ENCODE measurements at regions not wholly inside any gene's neighbourhood (a gene's known extent, or its start where the extent isn't known, plus 50 kb on each side); places are given as distances from the start of the nearest gene placed in this dataset.
"Not testable (repeated sequence)": the region's sequence is repeated elsewhere in the genome, so short reads cannot be mapped to it uniquely, and the experiment has no call there.

DNA sequence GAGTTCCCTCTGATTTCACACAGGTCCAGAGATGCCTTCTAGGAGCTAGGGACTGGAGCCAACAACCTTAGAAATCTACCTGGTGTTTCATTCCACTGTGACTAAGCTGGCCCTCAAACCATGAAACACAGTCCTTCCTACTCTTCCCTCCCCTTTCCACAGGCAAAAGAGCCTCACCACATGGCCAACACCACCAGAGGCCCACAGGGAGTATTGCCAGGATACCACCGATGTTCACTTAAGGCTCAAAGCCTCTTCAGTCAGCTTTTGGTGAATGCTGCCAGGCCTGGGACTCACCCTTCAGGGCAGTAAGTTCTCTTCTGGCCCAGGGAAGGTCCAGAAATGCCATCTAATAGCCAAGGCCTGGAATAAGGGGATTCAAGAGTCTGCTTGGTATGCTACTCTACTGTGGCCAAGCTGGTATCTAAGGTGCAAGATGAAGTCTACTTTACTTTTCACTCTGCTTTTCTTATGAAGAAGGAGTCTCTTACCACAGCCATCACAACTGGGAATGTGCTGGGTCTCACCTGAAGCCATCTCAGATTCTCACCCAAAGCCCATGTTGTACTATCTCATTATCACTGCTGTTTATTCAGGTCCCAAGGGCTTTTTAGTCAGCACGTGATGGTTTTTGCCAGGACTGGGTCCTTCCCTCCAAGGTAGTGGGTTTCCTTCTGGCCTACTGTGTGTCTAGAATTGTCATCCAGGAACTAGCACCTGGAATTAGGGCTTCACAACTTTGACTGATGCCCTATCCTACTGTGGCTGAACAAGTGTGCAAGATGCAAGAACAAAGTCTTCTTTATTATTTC is 1018.4 kb downstream of the TAF11L14 start:
- DNase-seq, result no peak
- Histone ChIP-seq H3K36me3 (ENCODE audit: control insufficient read depth in 1 of 2, insufficient read depth in 2 of 2, low read length in 1 of 2) (no peaks in the 10 kb centered on the region), H3K27me3 (ENCODE audit: control insufficient read depth in 1 of 2, insufficient read depth in 2 of 2, low read length in 1 of 2) (no peaks in the 10 kb centered on the region), H3K9me3 (ENCODE audit: control insufficient read depth, low read length) (peaks cover 3% of the 10 kb centered on the region), H3K4me1 (ENCODE audit: control insufficient read depth in 1 of 2, insufficient read depth in 2 of 2, low read length in 2 of 2) (no peaks in the 10 kb centered on the region), H3K27ac (ENCODE audit: low read depth in 1 of 2, low read length in 2 of 2) (no peak overlapping the region), H3K4me3 (ENCODE audit: low read length in 2 of 2) (no peak overlapping the region)
- intact Hi-C loops (cut with DNase I), result no loop called here
- ATAC-seq (ENCODE audit: low FRiP score), result no peak
- WGBS, 2 donors, result 87 to 89% methylated on average over 2 of the region's 2 CpGs

DNA sequence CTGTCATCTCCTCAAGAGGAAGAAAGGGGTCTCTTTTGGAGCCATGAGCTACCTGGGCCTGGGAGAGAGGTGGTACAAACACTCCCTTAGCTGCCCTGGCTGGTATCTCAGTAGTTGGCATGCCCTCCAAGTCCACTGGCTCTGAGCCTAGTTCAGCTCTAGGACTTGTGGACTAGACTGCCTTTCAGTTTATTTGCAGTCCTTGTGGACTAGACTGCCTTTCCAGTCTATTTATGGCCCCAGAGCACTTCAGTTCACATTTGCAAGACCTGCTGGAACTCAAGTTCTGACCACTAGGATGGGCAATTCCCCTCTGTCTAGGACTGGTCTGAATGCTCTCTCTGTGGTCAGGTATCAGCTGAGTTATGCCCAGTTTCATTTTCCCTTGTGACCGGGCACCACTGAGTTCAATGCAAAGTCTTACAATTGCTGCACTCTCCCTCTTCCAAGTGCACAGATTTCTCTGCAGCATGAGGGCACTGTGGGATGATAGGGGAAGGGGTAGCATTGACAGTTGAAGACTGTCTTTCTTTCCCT is 1019.0 kb downstream of the TAF11L14 start:
- no peak for ATAC-seq (ENCODE audit: low FRiP score)
- Histone ChIP-seq H3K27me3 (ENCODE audit: control insufficient read depth in 1 of 2, insufficient read depth in 2 of 2, low read length in 1 of 2) (no peaks in the 10 kb centered on the region), H3K4me3 (ENCODE audit: low read length in 2 of 2) (no peak overlapping the region), H3K27ac (ENCODE audit: low read depth in 1 of 2, low read length in 2 of 2) (no peak overlapping the region), H3K9me3 (ENCODE audit: control insufficient read depth, low read length) (peaks cover 3% of the 10 kb centered on the region), H3K36me3 (ENCODE audit: control insufficient read depth in 1 of 2, insufficient read depth in 2 of 2, low read length in 1 of 2) (no peaks in the 10 kb centered on the region), H3K4me1 (ENCODE audit: control insufficient read depth in 1 of 2, insufficient read depth in 2 of 2, low read length in 2 of 2) (no peaks in the 10 kb centered on the region)
- no peak for DNase-seq
- intact Hi-C loops (cut with DNase I), result no loop called here
- WGBS, 2 donors, result 98 to 100% methylated on average over 1 of the region's 1 CpG

DNA sequence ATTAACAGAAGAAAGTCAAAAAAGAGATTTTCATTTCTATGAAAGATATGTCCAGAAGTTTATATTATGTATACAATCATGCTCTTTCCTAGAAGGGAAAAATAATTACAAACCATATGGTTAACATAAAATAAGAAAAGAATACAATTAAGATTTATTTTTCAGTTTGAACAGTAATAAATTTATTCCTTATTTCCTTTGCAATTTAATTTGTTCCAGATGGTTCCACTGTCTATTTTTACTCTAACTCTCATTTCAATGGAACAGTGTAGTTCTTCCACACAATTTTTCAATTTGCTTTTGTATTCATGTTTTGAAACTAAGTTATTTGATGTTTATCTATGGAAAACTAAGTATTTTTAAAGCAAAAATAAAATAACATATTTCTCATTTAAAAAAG is 1026.3 kb downstream of the TAF11L14 start:
- ATAC-seq (ENCODE audit: low FRiP score) (no peak), DNase-seq (no peak)
- Histone ChIP-seq H3K27me3 (ENCODE audit: control insufficient read depth in 1 of 2, insufficient read depth in 2 of 2, low read length in 1 of 2) (no peaks in the 10 kb centered on the region), H3K9me3 (ENCODE audit: control insufficient read depth, low read length) (no peaks in the 10 kb centered on the region), H3K4me3 (ENCODE audit: low read length in 2 of 2) (no peak overlapping the region), H3K27ac (ENCODE audit: low read depth in 1 of 2, low read length in 2 of 2) (no peak overlapping the region), H3K4me1 (ENCODE audit: control insufficient read depth in 1 of 2, insufficient read depth in 2 of 2, low read length in 2 of 2) (no peaks in the 10 kb centered on the region), H3K36me3 (ENCODE audit: control insufficient read depth in 1 of 2, insufficient read depth in 2 of 2, low read length in 1 of 2) (no peaks in the 10 kb centered on the region)
- intact Hi-C loops (cut with DNase I), result no loop called here

DNA sequence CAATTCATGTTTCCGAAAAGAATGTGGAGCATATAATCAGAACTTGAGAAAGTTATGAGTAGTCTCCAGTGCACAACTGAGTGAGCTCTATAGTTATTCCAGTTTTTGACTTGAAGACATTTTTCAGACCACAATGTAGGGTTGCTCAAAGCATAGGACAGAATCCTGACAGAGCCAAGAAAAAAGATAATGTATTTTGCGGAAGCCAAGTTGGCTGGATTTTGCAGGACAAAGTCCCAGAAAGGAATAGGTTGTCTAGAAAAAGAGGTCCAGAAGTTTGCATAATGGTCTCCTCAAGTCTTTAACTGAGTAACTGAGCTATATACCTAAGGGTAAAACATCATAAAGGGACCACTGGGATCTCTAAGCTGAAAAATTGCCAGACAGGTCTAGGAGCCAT is 1028.0 kb downstream of the TAF11L14 start:
- no peaks in the 10 kb centered on the region for H3K4me1 ChIP-seq (ENCODE audit: control insufficient read depth in 1 of 2, insufficient read depth in 2 of 2, low read length in 2 of 2)
- intact Hi-C loops (cut with DNase I), result no loop called here
- no peaks in the 10 kb centered on the region for H3K9me3 ChIP-seq (ENCODE audit: control insufficient read depth, low read length)
- WGBS, 2 donors, result 78 to 85% methylated on average over 2 of the region's 2 CpGs
- no peak overlapping the region for H3K4me3 ChIP-seq (ENCODE audit: low read length in 2 of 2)
- H3K27ac ChIP-seq (ENCODE audit: low read depth in 1 of 2, low read length in 2 of 2), result no peak overlapping the region
- no peaks in the 10 kb centered on the region for H3K36me3 ChIP-seq (ENCODE audit: control insufficient read depth in 1 of 2, insufficient read depth in 2 of 2, low read length in 1 of 2)
- no peaks in the 10 kb centered on the region for H3K27me3 ChIP-seq (ENCODE audit: control insufficient read depth in 1 of 2, insufficient read depth in 2 of 2, low read length in 1 of 2)
- DNase-seq, result no peak
- ATAC-seq (ENCODE audit: low FRiP score), result no peak

DNA sequence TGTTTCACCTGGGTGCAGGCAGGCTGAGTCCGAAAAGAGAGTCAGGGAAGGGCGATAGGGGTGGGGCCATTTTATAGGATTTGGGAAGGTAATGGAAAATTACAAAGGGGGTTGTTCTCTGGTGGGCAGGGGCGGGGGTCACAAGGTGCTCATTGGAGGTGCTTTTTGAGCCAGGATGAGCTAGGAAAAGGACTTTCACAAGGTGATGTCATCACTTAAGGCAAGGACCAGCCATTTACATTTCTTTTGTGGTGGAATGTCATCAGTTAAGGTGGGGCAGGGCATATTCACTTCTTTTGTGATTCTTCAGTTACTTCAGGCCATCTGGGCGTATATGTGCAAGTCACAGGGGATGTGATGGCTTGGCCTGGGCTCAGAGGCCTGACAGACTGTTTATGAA is 1040.0 kb downstream of the TAF11L14 start:
- 60 to 87% methylated on average over 2 to 4 of the region's 4 CpGs for WGBS, 2 donors
- H3K9me3 ChIP-seq (ENCODE audit: control insufficient read depth, low read length); intact Hi-C loops (cut with DNase I): not testable (repeated sequence)

DNA sequence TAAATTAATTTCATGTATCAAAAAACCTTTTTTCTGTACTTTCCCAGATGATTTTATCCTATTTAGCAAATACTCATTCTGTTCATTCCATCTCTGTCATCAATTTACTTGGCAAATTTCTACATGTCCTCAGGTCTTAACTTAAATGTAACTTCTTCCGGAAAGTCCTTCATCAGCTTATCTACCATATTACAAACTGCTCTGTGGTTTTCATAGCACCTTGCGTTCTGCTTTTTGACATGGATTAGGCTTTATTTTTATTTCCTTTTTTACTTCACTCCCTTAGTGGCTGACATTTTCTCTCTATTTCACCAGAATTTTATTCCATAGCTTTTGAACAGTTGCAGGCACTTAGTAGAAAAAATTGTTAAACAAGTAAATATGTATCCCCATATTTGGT is 1040.8 kb downstream of the TAF11L14 start:
- no peak overlapping the region for H3K4me3 ChIP-seq (ENCODE audit: low read length in 2 of 2)
- intact Hi-C loops (cut with DNase I), result no loop called here

More for the DNA sequence above, 1040.0 kb downstream of the TAF11L14 start:
- DNase-seq; H3K27me3 ChIP-seq (ENCODE audit: control insufficient read depth in 1 of 2, insufficient read depth in 2 of 2, low read length in 1 of 2); H3K36me3 ChIP-seq (ENCODE audit: control insufficient read depth in 1 of 2, insufficient read depth in 2 of 2, low read length in 1 of 2); ATAC-seq (ENCODE audit: low FRiP score); H3K4me1 ChIP-seq (ENCODE audit: control insufficient read depth in 1 of 2, insufficient read depth in 2 of 2, low read length in 2 of 2); H3K4me3 ChIP-seq (ENCODE audit: low read length in 2 of 2); H3K27ac ChIP-seq (ENCODE audit: low read depth in 1 of 2, low read length in 2 of 2): not testable (repeated sequence)

DNA sequence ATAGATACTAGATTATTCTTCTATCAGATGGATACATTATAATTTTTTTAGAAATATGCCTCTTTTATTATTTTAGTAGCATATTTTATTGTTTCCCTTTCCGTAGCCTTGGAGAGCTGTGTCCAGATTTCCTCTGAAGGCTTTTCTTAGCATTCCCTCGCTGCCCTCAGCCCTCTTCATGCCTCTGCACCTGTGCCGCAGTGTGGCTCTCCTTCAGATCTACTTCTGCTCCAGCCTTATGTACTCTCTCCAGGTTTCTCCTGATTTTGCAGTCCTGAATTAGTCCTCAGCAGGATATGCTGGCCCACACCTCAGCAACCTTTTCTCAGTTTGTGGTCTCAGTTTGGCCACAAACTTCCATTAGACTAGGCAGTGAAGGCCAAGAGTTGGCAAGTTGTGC is 1052.0 kb downstream of the TAF11L14 start:
- DNase-seq (no peak), ATAC-seq (ENCODE audit: low FRiP score) (no peak)
- Histone ChIP-seq H3K27me3 (ENCODE audit: control insufficient read depth in 1 of 2, insufficient read depth in 2 of 2, low read length in 1 of 2) (no peaks in the 10 kb centered on the region), H3K4me3 (ENCODE audit: low read length in 2 of 2) (no peak overlapping the region), H3K36me3 (ENCODE audit: control insufficient read depth in 1 of 2, insufficient read depth in 2 of 2, low read length in 1 of 2) (no peaks in the 10 kb centered on the region), H3K4me1 (ENCODE audit: control insufficient read depth in 1 of 2, insufficient read depth in 2 of 2, low read length in 2 of 2) (no peaks in the 10 kb centered on the region), H3K9me3 (ENCODE audit: control insufficient read depth, low read length) (peaks cover 1% of the 10 kb centered on the region), H3K27ac (ENCODE audit: low read depth in 1 of 2, low read length in 2 of 2) (no peak overlapping the region)
- 67 to 82% methylated on average over 3 of the region's 3 CpGs for WGBS, 2 donors
- intact Hi-C loops (cut with DNase I), result no loop called here

More for the DNA sequence above, 1040.8 kb downstream of the TAF11L14 start:
- WGBS, 2 donors, result 49 to 69% methylated on average over 2 of the region's 2 CpGs
- Histone ChIP-seq H3K36me3 (ENCODE audit: control insufficient read depth in 1 of 2, insufficient read depth in 2 of 2, low read length in 1 of 2) (no peaks in the 10 kb centered on the region), H3K27ac (ENCODE audit: low read depth in 1 of 2, low read length in 2 of 2) (no peak overlapping the region), H3K27me3 (ENCODE audit: control insufficient read depth in 1 of 2, insufficient read depth in 2 of 2, low read length in 1 of 2) (no peaks in the 10 kb centered on the region), H3K4me1 (ENCODE audit: control insufficient read depth in 1 of 2, insufficient read depth in 2 of 2, low read length in 2 of 2) (no peaks in the 10 kb centered on the region), H3K9me3 (ENCODE audit: control insufficient read depth, low read length) (no peaks in the 10 kb centered on the region)
- ATAC-seq (ENCODE audit: low FRiP score) (no peak), DNase-seq (no peak)

DNA sequence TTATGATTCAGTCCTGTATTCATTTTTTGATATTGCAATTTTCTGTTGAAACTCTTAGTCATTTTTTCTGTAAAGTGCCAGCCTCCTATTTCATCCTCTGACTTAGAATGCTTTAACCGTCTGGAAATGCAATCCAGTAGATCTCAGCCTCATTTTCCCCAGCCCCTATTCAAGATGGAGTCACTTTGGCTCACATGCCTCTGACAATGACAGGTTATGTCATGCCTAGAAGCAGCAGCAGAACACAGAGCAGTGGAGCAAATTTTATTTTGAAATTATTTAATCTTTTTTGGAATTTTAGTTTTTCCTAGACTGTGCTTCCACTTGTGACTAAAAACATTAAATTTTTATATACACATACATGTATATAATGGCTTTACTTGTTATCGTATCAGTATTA is 1053.2 kb downstream of the TAF11L14 start:
- DNase-seq (no peak), ATAC-seq (ENCODE audit: low FRiP score) (no peak)
- no peaks in the 10 kb centered on the region for H3K36me3 ChIP-seq (ENCODE audit: control insufficient read depth in 1 of 2, insufficient read depth in 2 of 2, low read length in 1 of 2)
- H3K27ac ChIP-seq (ENCODE audit: low read depth in 1 of 2, low read length in 2 of 2), result no peak overlapping the region
- intact Hi-C loops (cut with DNase I), result no loop called here
- 66 to 76% methylated on average over 2 of the region's 2 CpGs for WGBS, 2 donors
- peaks cover 1% of the 10 kb centered on the region for H3K9me3 ChIP-seq (ENCODE audit: control insufficient read depth, low read length)
- H3K27me3 ChIP-seq (ENCODE audit: control insufficient read depth in 1 of 2, insufficient read depth in 2 of 2, low read length in 1 of 2), result no peaks in the 10 kb centered on the region
- H3K4me1 ChIP-seq (ENCODE audit: control insufficient read depth in 1 of 2, insufficient read depth in 2 of 2, low read length in 2 of 2), result no peaks in the 10 kb centered on the region
- H3K4me3 ChIP-seq (ENCODE audit: low read length in 2 of 2), result no peak overlapping the region

DNA sequence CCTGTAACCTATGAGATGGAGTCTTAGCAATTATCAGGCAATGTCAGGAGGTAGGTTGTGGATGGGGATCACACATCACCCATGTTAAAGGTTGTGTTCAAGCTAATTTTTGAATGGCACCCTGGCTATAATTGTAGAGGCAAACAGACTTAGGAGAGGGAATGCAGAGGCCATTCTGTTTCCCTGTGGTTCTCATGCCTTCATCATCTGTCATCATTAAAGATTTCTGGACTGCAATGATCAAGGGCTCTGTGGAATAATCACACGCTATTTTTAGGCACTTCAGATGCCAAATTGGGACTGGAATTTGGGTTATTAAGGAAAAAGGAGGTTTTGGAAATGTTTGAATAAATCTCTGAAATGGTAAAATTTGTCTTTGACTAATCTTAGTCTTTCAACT is 1065.4 kb downstream of the TAF11L14 start:
- no peak for DNase-seq
- intact Hi-C loops (cut with DNase I), result no loop called here
- Histone ChIP-seq H3K4me3 (ENCODE audit: low read length in 2 of 2) (no peak overlapping the region), H3K9me3 (ENCODE audit: control insufficient read depth, low read length) (no peaks in the 10 kb centered on the region), H3K4me1 (ENCODE audit: control insufficient read depth in 1 of 2, insufficient read depth in 2 of 2, low read length in 2 of 2) (no peaks in the 10 kb centered on the region), H3K27me3 (ENCODE audit: control insufficient read depth in 1 of 2, insufficient read depth in 2 of 2, low read length in 1 of 2) (no peaks in the 10 kb centered on the region), H3K36me3 (ENCODE audit: control insufficient read depth in 1 of 2, insufficient read depth in 2 of 2, low read length in 1 of 2) (no peaks in the 10 kb centered on the region), H3K27ac (ENCODE audit: low read depth in 1 of 2, low read length in 2 of 2) (no peak overlapping the region)
- 12 to 16% methylated on average over 1 of the region's 1 CpG for WGBS, 2 donors
- no peak for ATAC-seq (ENCODE audit: low FRiP score)

All from aorta (tissue), 5 donors.